ENCODE measurements at regions not wholly inside any gene's neighbourhood (a gene's known extent, or its start where the extent isn't known, plus 50 kb on each side); places are given as distances from the start of the nearest gene placed in this dataset.

DNA sequence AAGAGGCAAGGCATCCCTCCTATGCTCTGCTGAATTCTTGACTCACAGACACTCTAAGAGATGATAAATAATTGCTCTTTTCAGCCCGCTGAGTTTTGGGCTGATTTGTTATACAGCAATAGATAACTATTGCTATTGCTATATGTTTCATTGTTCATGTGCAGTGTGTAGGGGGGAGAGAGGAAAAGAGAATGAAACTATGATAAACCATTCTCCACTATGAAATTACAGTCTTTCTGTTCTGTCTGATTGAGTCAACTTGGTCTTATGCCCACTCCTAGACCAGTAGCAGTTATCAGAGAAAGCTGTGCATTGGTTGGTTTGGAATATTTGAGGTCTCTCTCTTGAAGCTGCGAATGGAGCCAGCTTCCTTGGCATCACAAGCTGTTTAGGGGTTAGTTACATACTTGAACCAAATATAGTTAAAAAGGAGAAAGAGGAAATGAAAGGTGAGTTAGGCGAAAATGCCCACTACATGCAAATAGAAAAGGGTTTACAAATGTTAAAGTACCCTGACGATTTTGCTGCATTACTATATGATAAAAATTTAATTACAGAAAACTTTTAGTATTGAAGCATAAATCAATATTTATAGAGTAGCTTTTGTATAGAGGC, 136.3 kb upstream of the ACTBL2 start:
- Histone ChIP-seq H3K36me3 (no peaks in the 10 kb centered on the region), H3K9me3 (no peaks in the 10 kb centered on the region), H3K27me3 (ENCODE audit: low read depth) (no peaks in the 10 kb centered on the region), H3K4me1 (no peaks in the 10 kb centered on the region), H3K4me3 (no peak overlapping the region), H3K27ac (no peak overlapping the region)
- ATAC-seq = no peak
- intact Hi-C loops (cut with DNase I) = no loop called here
- TF ChIP-seq, protein P1, sequence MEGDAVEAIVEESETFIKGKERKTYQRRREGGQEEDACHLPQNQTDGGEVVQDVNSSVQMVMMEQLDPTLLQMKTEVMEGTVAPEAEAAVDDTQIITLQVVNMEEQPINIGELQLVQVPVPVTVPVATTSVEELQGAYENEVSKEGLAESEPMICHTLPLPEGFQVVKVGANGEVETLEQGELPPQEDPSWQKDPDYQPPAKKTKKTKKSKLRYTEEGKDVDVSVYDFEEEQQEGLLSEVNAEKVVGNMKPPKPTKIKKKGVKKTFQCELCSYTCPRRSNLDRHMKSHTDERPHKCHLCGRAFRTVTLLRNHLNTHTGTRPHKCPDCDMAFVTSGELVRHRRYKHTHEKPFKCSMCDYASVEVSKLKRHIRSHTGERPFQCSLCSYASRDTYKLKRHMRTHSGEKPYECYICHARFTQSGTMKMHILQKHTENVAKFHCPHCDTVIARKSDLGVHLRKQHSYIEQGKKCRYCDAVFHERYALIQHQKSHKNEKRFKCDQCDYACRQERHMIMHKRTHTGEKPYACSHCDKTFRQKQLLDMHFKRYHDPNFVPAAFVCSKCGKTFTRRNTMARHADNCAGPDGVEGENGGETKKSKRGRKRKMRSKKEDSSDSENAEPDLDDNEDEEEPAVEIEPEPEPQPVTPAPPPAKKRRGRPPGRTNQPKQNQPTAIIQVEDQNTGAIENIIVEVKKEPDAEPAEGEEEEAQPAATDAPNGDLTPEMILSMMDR (IDR thresholded peaks at IDR 0.05) = no peak
- no peak for DNase-seq

DNA sequence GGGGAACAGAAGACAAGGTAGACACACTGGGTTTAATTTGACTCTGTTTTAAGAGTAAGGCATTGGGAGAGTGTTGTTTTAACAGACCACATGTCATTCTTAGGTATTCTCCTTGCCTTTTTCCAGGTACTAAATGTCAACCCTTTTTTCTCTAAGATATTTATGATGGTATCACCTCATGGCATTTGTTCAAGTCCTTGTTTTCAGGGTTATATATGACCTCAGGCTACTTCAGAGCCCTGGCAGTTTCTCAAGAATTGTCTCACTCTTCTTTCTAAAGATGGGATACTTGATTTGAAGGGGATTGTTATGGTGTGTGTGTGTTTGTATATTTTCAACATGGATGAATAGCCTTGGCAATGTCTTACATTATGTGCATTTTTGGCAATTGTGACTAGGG, 131.1 kb upstream of the ACTBL2 start:
- DNase-seq = no peak
- Histone ChIP-seq H3K36me3 (no peaks in the 10 kb centered on the region), H3K4me3 (no peak overlapping the region), H3K4me1 (no peaks in the 10 kb centered on the region), H3K27ac (no peak overlapping the region), H3K9me3 (no peaks in the 10 kb centered on the region), H3K27me3 (ENCODE audit: low read depth) (no peaks in the 10 kb centered on the region)
- TF ChIP-seq, protein P1 (IDR thresholded peaks at IDR 0.05) = no peak
- intact Hi-C loops (cut with DNase I) = no loop called here
- no peak for ATAC-seq

DNA sequence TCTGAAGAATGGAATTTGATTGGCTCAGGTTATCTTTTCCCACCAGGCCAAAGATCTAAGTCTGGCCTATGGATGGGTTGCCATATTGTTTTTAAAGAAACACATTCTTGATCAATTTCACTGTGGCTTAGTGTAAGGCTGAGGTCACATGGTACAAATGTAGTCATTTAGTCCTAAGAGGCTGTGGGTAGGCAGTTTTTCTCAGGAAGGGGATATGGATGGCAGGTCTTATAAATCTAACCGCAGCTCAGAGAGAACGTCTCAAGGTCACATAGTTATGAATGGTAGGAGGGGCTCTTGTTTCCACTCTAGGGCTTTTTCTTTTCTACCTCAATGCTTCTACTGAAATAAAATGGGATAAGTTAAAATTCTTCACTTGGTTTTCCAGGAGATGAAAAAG, 128.6 kb upstream of the ACTBL2 start:
- TF ChIP-seq, protein P1 (IDR thresholded peaks at IDR 0.05) = no peak
- intact Hi-C loops (cut with DNase I) = no loop called here
- no peaks in the 10 kb centered on the region for H3K9me3 ChIP-seq
- DNase-seq (no peak), ATAC-seq (no peak)
- no peak overlapping the region for H3K27ac ChIP-seq
- H3K27me3 ChIP-seq (ENCODE audit: low read depth) = no peaks in the 10 kb centered on the region
- H3K36me3 ChIP-seq = no peaks in the 10 kb centered on the region
- no peak overlapping the region for H3K4me3 ChIP-seq
- no peaks in the 10 kb centered on the region for H3K4me1 ChIP-seq

DNA sequence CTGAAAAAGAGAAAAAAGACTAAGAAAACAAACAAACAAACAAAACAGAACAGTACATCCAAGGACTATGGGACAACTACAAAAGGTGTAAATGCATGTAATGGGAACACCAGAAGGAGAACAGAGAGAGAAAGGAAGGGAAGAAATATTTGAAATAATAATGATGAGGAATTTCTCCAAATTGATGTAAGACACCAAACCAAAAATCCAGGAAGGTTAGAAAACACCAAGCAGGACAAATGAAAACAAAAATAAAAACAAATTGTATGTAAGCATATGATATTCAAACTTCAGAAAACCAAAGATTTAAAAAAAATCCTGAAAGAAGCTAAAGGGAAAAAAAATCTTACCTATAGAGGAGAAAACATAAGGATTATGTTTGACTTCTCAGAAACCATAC, 125.9 kb upstream of the ACTBL2 start:
- ATAC-seq = no peak
- intact Hi-C loops (cut with DNase I) = no loop called here
- H3K4me3 ChIP-seq = no peak overlapping the region

DNA sequence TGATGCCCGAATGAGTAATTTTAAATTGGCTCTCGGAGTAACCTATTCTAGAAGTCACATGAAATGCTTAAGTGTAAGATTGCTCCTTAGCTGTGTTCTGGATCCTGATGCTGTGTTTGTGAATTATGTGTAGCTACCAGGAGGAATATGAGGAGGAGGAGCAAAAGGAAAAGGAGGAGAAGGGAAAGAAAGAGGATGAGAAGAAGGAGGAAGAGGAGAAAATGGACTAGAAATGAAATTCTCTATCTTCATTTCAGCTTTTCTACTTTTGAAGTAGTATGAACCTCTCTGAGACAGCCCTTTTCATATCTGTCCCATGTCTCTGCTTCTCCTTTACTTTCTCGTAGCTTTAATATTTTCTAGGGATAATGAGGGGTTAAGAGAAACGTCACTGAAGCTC, 119.4 kb upstream of the ACTBL2 start:
- H3K27ac ChIP-seq = no peak overlapping the region
- DNase-seq = no peak
- no peaks in the 10 kb centered on the region for H3K9me3 ChIP-seq
- no peak overlapping the region for H3K4me3 ChIP-seq
- intact Hi-C loops (cut with DNase I) = no loop called here
- H3K36me3 ChIP-seq = no peaks in the 10 kb centered on the region
- H3K4me1 ChIP-seq = no peaks in the 10 kb centered on the region
- TF ChIP-seq, protein P1 (IDR thresholded peaks at IDR 0.05) = no peak
- no peaks in the 10 kb centered on the region for H3K27me3 ChIP-seq (ENCODE audit: low read depth)
- no peak for ATAC-seq

More for the DNA sequence above, 125.9 kb upstream of the ACTBL2 start:
- Histone ChIP-seq H3K36me3 (no peaks in the 10 kb centered on the region), H3K4me1 (no peaks in the 10 kb centered on the region), H3K27me3 (ENCODE audit: low read depth) (no peaks in the 10 kb centered on the region), H3K27ac (no peak overlapping the region), H3K9me3 (no peaks in the 10 kb centered on the region)
- DNase-seq = no peak
- TF ChIP-seq, protein P1 (IDR thresholded peaks at IDR 0.05) = no peak

Measured in lower lobe of right lung (tissue), 2 donors.